Trophoblast cell (in vitro differentiated cells and primary cell): ENCODE measurements at regions not wholly inside any gene's neighbourhood (a gene's known extent, or its start where the extent isn't known, plus 50 kb on each side); places are given as distances from the start of the nearest gene placed in this dataset.

Experiments
- DNase-seq, 2 donors: peaks; one replicate each; pipeline ENCODE4 v3.0.0-alpha.2; 2016
- H2AFZ ChIP-seq: 2 replicates; pipeline ENCODE4 v1.6.1; 2013; ENCODE audit warnings: low read length, moderate library complexity, mild to moderate bottlenecking; ENCODE audit not compliant: insufficient read depth, poor library complexity
- H2AK5ac ChIP-seq: 2 replicates; pipeline ENCODE4 v1.6.1; 2013; ENCODE audit warnings: mild to moderate bottlenecking, low read length
- H2BK120ac ChIP-seq: 2 replicates; pipeline ENCODE4 v1.6.1; 2013; ENCODE audit warnings: low read length, mild to moderate bottlenecking, moderate library complexity; ENCODE audit not compliant: insufficient read depth, poor library complexity
- H2BK12ac ChIP-seq: 2 replicates; pipeline ENCODE4 v1.6.1; 2013; ENCODE audit warnings: mild to moderate bottlenecking, low read length, moderate library complexity
- H2BK5ac ChIP-seq: 2 replicates; pipeline ENCODE4 v1.6.1; 2013; ENCODE audit warnings: low read length, low read depth, moderate library complexity, mild to moderate bottlenecking; ENCODE audit not compliant: poor library complexity
- H3K14ac ChIP-seq: 2 replicates; pipeline ENCODE4 v1.6.1; 2013; ENCODE audit warnings: mild to moderate bottlenecking, low read length
- H3K18ac ChIP-seq: 2 replicates; pipeline ENCODE4 v1.6.1; 2013; ENCODE audit warnings: mild to moderate bottlenecking, low read length
- H3K23ac ChIP-seq: 2 replicates; pipeline ENCODE4 v1.6.1; 2013; ENCODE audit warnings: low read length
- H3K27ac ChIP-seq: 2 replicates; pipeline ENCODE4 v1.5.1; 2013; ENCODE audit warnings: low read depth, mild to moderate bottlenecking, inconsistent platforms, low read length, moderate library complexity
- H3K27me3 ChIP-seq: 2 replicates; pipeline ENCODE4 v1.6.1; 2013; ENCODE audit warnings: inconsistent platforms, mild to moderate bottlenecking, low read length, moderate library complexity; ENCODE audit not compliant: insufficient read depth
- H3K36me3 ChIP-seq, 2 experiments: 1 replicate in 1 of 2; 2 replicates in 1 of 2; pipeline ENCODE4 v1.6.1; 2013; ENCODE audit warnings: low read length in 2 of 2, mild to moderate bottlenecking in 2 of 2, moderate library complexity in 1 of 2; ENCODE audit not compliant: insufficient read depth in 2 of 2, control insufficient read depth in 1 of 2
- H3K4ac ChIP-seq: 2 replicates; pipeline ENCODE4 v1.6.1; 2013; ENCODE audit warnings: low read depth, mild to moderate bottlenecking, low read length, moderate library complexity
- H3K4me1 ChIP-seq, 2 experiments: 1 replicate in 1 of 2; 2 replicates in 1 of 2; pipeline ENCODE4 v1.6.1; 2013; ENCODE audit warnings: low read length in 2 of 2, mild to moderate bottlenecking in 2 of 2, moderate library complexity in 1 of 2; ENCODE audit not compliant: insufficient read depth in 2 of 2, control insufficient read depth in 1 of 2
- H3K4me2 ChIP-seq: 2 replicates; pipeline ENCODE4 v1.6.1; 2013; ENCODE audit warnings: inconsistent platforms, mild to moderate bottlenecking, low read length, moderate library complexity
- H3K4me3 ChIP-seq: 2 replicates; pipeline ENCODE4 v1.5.1; 2013; ENCODE audit warnings: mild to moderate bottlenecking, low read depth, low read length, inconsistent platforms
- H3K79me1 ChIP-seq: one replicate; pipeline ENCODE4 v1.6.1; 2013; ENCODE audit warnings: low read length
- H3K79me2 ChIP-seq: 2 replicates; pipeline ENCODE4 v1.6.1; 2013; ENCODE audit warnings: low read length, mild to moderate bottlenecking; ENCODE audit not compliant: control insufficient read depth, insufficient read depth, poor library complexity
- H3K9ac ChIP-seq: 2 replicates; pipeline ENCODE4 v1.6.1; 2013; ENCODE audit warnings: mild to moderate bottlenecking, low read length
- H3K9me3 ChIP-seq: 2 replicates; pipeline ENCODE4 v1.6.1; 2013; ENCODE audit warnings: low read depth, mild to moderate bottlenecking, control low read depth, inconsistent platforms, low read length; ENCODE audit not compliant: insufficient read depth
- H4K12ac ChIP-seq: 2 replicates; pipeline ENCODE4 v1.6.1; 2013; ENCODE audit warnings: low read depth, mild to moderate bottlenecking, low read length, moderate library complexity
- H4K8ac ChIP-seq: 2 replicates; pipeline ENCODE4 v1.6.1; 2013; ENCODE audit warnings: low read depth, mild to moderate bottlenecking, low read length, moderate library complexity
- H4K91ac ChIP-seq: one replicate; pipeline ENCODE4 v1.6.1; 2013; ENCODE audit warnings: low read depth, mild to moderate bottlenecking, low read length, moderate library complexity
- WGBS: extraction: QIAGEN DNeasy Blood & Tissue Kit; methylation state at CpG from one replicate; pipeline ENCODE4 v1.1.7; 2013; ENCODE audit warnings: missing lambda C conversion rate; ENCODE audit not compliant: insufficient read length, insufficient coverage; ENCODE audit errors: extremely low coverage; 5-methylcytosine and 5-hydroxymethylcytosine counted together

GRCh38 chr9:18362166-18362565, 111.8 kb upstream of the ADAMTSL1 start:
- Histone ChIP-seq H4K8ac (no peak overlapping the region), H2AFZ (no peak overlapping the region), H3K79me2 (no peaks in the 10 kb centered on the region), H4K91ac (no peak overlapping the region), H3K27ac (no peak overlapping the region), H3K18ac (no peak overlapping the region), H3K4ac (no peak overlapping the region), H2AK5ac (no peak overlapping the region), H3K23ac (no peak overlapping the region), H3K9me3 (no peaks in the 10 kb centered on the region), H3K4me3 (no peak overlapping the region), H2BK120ac (no peak overlapping the region), H4K12ac (no peak overlapping the region), H3K14ac (no peak overlapping the region), H3K79me1 (no peaks in the 10 kb centered on the region), H3K4me2 (no peak overlapping the region), H2BK5ac (no peak overlapping the region), H3K9ac (no peak overlapping the region), H3K36me3 (no peaks in the 10 kb centered on the region), H3K27me3 (no peaks in the 10 kb centered on the region), H3K4me1 (no peaks in the 10 kb centered on the region), H2BK12ac (no peak overlapping the region)
- no peak for DNase-seq
- WGBS: no CpG with 5 or more reads among the region's 1 CpG

GRCh38 chr9:18362901-18363685, 110.9 kb upstream of the ADAMTSL1 start:
- Histone ChIP-seq H3K36me3 (no peaks in the 10 kb centered on the region), H2AK5ac (no peak overlapping the region), H3K23ac (no peak overlapping the region), H3K4me3 (no peak overlapping the region), H3K4me1 (no peaks in the 10 kb centered on the region), H2AFZ (no peak overlapping the region), H3K18ac (no peak overlapping the region), H3K4me2 (no peak overlapping the region), H3K27me3 (no peaks in the 10 kb centered on the region), H3K14ac (no peak overlapping the region), H3K9ac (no peak overlapping the region), H4K12ac (no peak overlapping the region), H2BK12ac (no peak overlapping the region), H3K27ac (no peak overlapping the region), H2BK120ac (no peak overlapping the region), H3K79me1 (no peaks in the 10 kb centered on the region), H3K79me2 (no peaks in the 10 kb centered on the region), H3K9me3 (no peaks in the 10 kb centered on the region), H4K91ac (no peak overlapping the region), H3K4ac (no peak overlapping the region), H4K8ac (no peak overlapping the region), H2BK5ac (no peak overlapping the region)
- DNase-seq: no peak
- no CpG with 5 or more reads among the region's 3 CpGs for WGBS

- Histone ChIP-seq H3K27me3 (no peaks in the 10 kb centered on the region), H3K4ac (no peak overlapping the region), H3K4me1 (no peaks in the 10 kb centered on the region), H3K14ac (no peak overlapping the region), H3K27ac (no peak overlapping the region), H2AFZ (no peak overlapping the region), H3K4me3 (no peak overlapping the region), H3K79me2 (no peaks in the 10 kb centered on the region), H2BK5ac (no peak overlapping the region), H4K91ac (no peak overlapping the region), H3K9me3 (no peaks in the 10 kb centered on the region), H3K79me1 (no peaks in the 10 kb centered on the region), H3K4me2 (no peak overlapping the region), H4K12ac (no peak overlapping the region), H3K9ac (no peak overlapping the region), H3K23ac (no peak overlapping the region), H2AK5ac (no peak overlapping the region), H2BK12ac (no peak overlapping the region), H3K36me3 (no peaks in the 10 kb centered on the region), H3K18ac (no peak overlapping the region), H4K8ac (no peak overlapping the region), H2BK120ac (no peak overlapping the region)
- no CpG with 5 or more reads among the region's 6 CpGs for WGBS
- DNase-seq: no peak
Observed at GRCh38 chr9:18365651-18366050, 108.3 kb upstream of the ADAMTSL1 start.

- Histone ChIP-seq H2BK12ac (no peak overlapping the region), H3K4me2 (no peak overlapping the region), H2BK5ac (no peak overlapping the region), H2BK120ac (no peak overlapping the region), H3K36me3 (no peaks in the 10 kb centered on the region), H4K12ac (no peak overlapping the region), H3K79me2 (no peaks in the 10 kb centered on the region), H2AK5ac (no peak overlapping the region), H3K4me1 (no peaks in the 10 kb centered on the region), H3K14ac (no peak overlapping the region), H3K9ac (no peak overlapping the region), H3K4ac (no peak overlapping the region), H4K8ac (no peak overlapping the region), H3K27ac (no peak overlapping the region), H3K23ac (no peak overlapping the region), H3K4me3 (no peak overlapping the region), H3K18ac (no peak overlapping the region), H3K27me3 (no peaks in the 10 kb centered on the region), H3K9me3 (no peaks in the 10 kb centered on the region), H4K91ac (no peak overlapping the region), H3K79me1 (no peaks in the 10 kb centered on the region), H2AFZ (no peak overlapping the region)
- DNase-seq: no peak
- no CpG with 5 or more reads among the region's 3 CpGs for WGBS
Observed at GRCh38 chr9:18366184-18366583, 107.8 kb upstream of the ADAMTSL1 start.
